SK-N-MC (cell line): ENCODE measurements at regions not wholly inside any gene's neighbourhood (a gene's known extent, or its start where the extent isn't known, plus 50 kb on each side); places are given as distances from the start of the nearest gene placed in this dataset.

ENCODE experiments used
- EZH2 ChIP-seq: fragments of 200-600 bp; sonication (generic); IDR thresholded peaks from one replicate; pipeline ENCODE4 v1.6.1; 2017; ENCODE audit warnings: antibody characterized with exemption
- POLR2AphosphoS5 ChIP-seq: IDR thresholded peaks from 2 replicates; pipeline ENCODE4 v1.6.1; 2012; ENCODE audit warnings: mild to moderate bottlenecking, low read depth, low read length, borderline replicate concordance

DNA sequence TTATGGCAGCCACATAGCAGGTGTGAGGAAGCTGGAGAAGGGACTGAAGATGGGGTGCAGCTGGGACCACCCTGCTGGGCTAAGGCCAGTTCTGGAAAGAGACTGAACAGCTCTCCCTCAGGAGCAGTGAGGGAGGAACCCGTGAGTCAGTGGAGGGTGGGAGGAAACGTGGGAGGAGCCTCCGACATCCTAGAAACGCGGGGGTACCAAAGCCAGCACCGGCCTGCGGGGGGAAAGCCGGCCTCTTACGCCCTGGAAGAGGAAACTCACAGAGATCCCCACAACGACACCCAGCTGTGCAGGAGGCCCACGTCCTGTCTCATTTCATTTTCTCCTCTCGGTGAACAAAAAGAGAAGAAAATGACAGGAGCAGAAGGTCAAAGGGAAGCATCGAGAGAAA, 185.8 kb upstream of the IRX4 start:
- no peak for TF ChIP-seq EZH2
- no peak for TF ChIP-seq POLR2AphosphoS5
